ENCODE measurements at regions not wholly inside any gene's neighbourhood (a gene's known extent, or its start where the extent isn't known, plus 50 kb on each side); places are given as distances from the start of the nearest gene placed in this dataset.

DNA sequence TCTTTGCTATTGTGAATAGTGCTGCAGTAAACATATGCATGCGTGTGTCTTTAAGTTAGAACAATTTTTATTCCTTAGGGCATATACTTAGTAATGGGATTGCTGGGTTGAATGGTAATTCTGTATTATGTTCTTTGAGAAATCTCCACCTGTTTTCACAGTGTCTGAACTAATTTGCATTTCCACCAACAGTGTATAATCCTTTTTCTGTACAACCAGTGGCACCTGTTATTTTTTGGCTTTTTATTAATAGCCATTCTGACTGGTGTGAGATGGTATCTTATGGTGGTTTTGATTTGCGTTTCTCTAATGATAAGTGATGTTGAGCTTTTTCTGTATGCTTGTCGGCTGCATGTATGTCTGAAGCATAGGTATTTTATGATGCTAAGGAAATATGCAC lies 820.8 kb upstream of the MAP3K7 start:
- H3K4me3 ChIP-seq (ENCODE audit: low read depth, low read length) = no peak overlapping the region
- DNase-seq (ENCODE audit: low read depth) = no peak
- TF ChIP-seq CTCF (conservative IDR thresholded peaks at IDR 0.05; ENCODE audit: low read depth, low read length) = no peak

GRCh38 chr6:91392951-91393350 lies 806.1 kb upstream of the MAP3K7 start:
- no peak for TF ChIP-seq CTCF (conservative IDR thresholded peaks at IDR 0.05; ENCODE audit: low read depth, low read length)

GRCh38 chr6:91387290-91388059 lies 800.6 kb upstream of the MAP3K7 start:
- TF ChIP-seq CTCF (conservative IDR thresholded peaks at IDR 0.05; ENCODE audit: low read depth, low read length) = no peak
- no peak overlapping the region for H3K4me3 ChIP-seq (ENCODE audit: low read depth, low read length)

More at GRCh38 chr6:91392951-91393350, 806.1 kb upstream of the MAP3K7 start:
- no peak for DNase-seq (ENCODE audit: low read depth)
- H3K4me3 ChIP-seq (ENCODE audit: low read depth, low read length) = no peak overlapping the region

GRCh38 chr6:91386204-91386603 lies 799.3 kb upstream of the MAP3K7 start:
- TF ChIP-seq CTCF (conservative IDR thresholded peaks at IDR 0.05; ENCODE audit: low read depth, low read length) = no peak
- no peak for DNase-seq (ENCODE audit: low read depth)
- H3K4me3 ChIP-seq (ENCODE audit: low read depth, low read length) = no peak overlapping the region

More at GRCh38 chr6:91387290-91388059, 800.6 kb upstream of the MAP3K7 start:
- DNase-seq (ENCODE audit: low read depth) = no peak

- TF ChIP-seq CTCF (conservative IDR thresholded peaks at IDR 0.05; ENCODE audit: low read depth, low read length) = no peak
- H3K4me3 ChIP-seq (ENCODE audit: low read depth, low read length) = no peak overlapping the region
- no peak for DNase-seq (ENCODE audit: low read depth)
These were observed 796.3 kb upstream of the MAP3K7 start for GRCh38 chr6:91383207-91383606.

- DNase-seq (ENCODE audit: low read depth) = no peak
- TF ChIP-seq CTCF (conservative IDR thresholded peaks at IDR 0.05; ENCODE audit: low read depth, low read length) = no peak
- H3K4me3 ChIP-seq (ENCODE audit: low read depth, low read length) = no peak overlapping the region
These were observed 789.8 kb upstream of the MAP3K7 start for GRCh38 chr6:91376686-91377085.

GRCh38 chr6:91366781-91367180 lies 779.9 kb upstream of the MAP3K7 start:
- no peak for DNase-seq (ENCODE audit: low read depth)
- TF ChIP-seq CTCF (conservative IDR thresholded peaks at IDR 0.05; ENCODE audit: low read depth, low read length) = no peak
- H3K4me3 ChIP-seq (ENCODE audit: low read depth, low read length) = no peak overlapping the region
